Neural progenitor cell (in vitro differentiated cells): ENCODE measurements at regions not wholly inside any gene's neighbourhood (a gene's known extent, or its start where the extent isn't known, plus 50 kb on each side); places are given as distances from the start of the nearest gene placed in this dataset.

Experiments
- DNase-seq: peaks from one replicate; pipeline ENCODE4 v3.0.0-alpha.2; 2016; ENCODE audit warnings: low spot score
- H2AFZ ChIP-seq: fragments of 200-600 bp; sonication (generic); replicated peaks from 2 replicates; pipeline ENCODE4 v1.6.1; 2016; ENCODE audit warnings: antibody characterized with exemption
- H3F3A ChIP-seq: fragments of 200-600 bp; sonication (generic); 2 replicates; pipeline ENCODE4 v1.6.1; 2016; ENCODE audit warnings: antibody characterized with exemption, low read depth
- H3K27ac ChIP-seq: fragments of 200-600 bp; sonication (generic); 2 replicates; pipeline ENCODE4 v1.5.1; 2016; ENCODE audit warnings: mild to moderate bottlenecking
- H3K27me3 ChIP-seq: fragments of 200-600 bp; sonication (generic); 2 replicates; pipeline ENCODE4 v1.6.1; 2016; ENCODE audit warnings: mild to moderate bottlenecking, moderate library complexity
- H3K36me3 ChIP-seq: fragments of 200-600 bp; sonication (generic); 2 replicates; pipeline ENCODE4 v1.5.1; 2016
- H3K4me1 ChIP-seq: fragments of 200-600 bp; sonication (generic); 2 replicates; pipeline ENCODE4 v1.6.1; 2016; ENCODE audit warnings: mixed run types
- H3K4me2 ChIP-seq: fragments of 200-600 bp; sonication (generic); 2 replicates; pipeline ENCODE4 v1.6.1; 2016
- H3K4me3 ChIP-seq: fragments of 200-600 bp; sonication (generic); 2 replicates; pipeline ENCODE4 v1.5.1; 2016
- H3K79me2 ChIP-seq: fragments of 200-600 bp; sonication (generic); 2 replicates; pipeline ENCODE4 v1.6.1; 2016; ENCODE audit warnings: low read depth
- H3K9ac ChIP-seq: fragments of 200-600 bp; sonication (generic); 2 replicates; pipeline ENCODE4 v1.6.1; 2016
- H3K9me3 ChIP-seq: fragments of 200-600 bp; sonication (generic); 2 replicates; pipeline ENCODE4 v1.5.1; 2016; ENCODE audit warnings: low read depth
- H4K20me1 ChIP-seq: fragments of 200-600 bp; sonication (generic); 2 replicates; pipeline ENCODE4 v1.6.1; 2016; ENCODE audit warnings: low read depth
- H3K27ac Mint-ChIP-seq: 3 replicates; pipeline ENCODE4 v1.8.0; 2021; ENCODE audit warnings: mixed read lengths
- H3K27me3 Mint-ChIP-seq: 2 replicates; pipeline ENCODE4 v1.8.0; 2022; ENCODE audit warnings: low read depth, mild to moderate bottlenecking, inconsistent platforms, moderate library complexity, mixed read lengths; ENCODE audit not compliant: insufficient read depth
- H3K36me3 Mint-ChIP-seq: 3 replicates; pipeline ENCODE4 v1.8.0; 2021; ENCODE audit warnings: mixed read lengths
- H3K4me1 Mint-ChIP-seq: 3 replicates; pipeline ENCODE4 v1.8.0; 2021; ENCODE audit warnings: mixed read lengths
- H3K4me3 Mint-ChIP-seq: 3 replicates; pipeline ENCODE4 v1.8.0; 2021; ENCODE audit warnings: mild to moderate bottlenecking, moderate library complexity, mixed read lengths
- H3K9me3 Mint-ChIP-seq: 3 replicates; pipeline ENCODE4 v1.8.0; 2020; ENCODE audit warnings: mixed read lengths
- EZH2 ChIP-seq: fragments of 200-600 bp; sonication (generic); IDR thresholded peaks from 2 replicates; pipeline ENCODE4 v1.6.1; 2017; ENCODE audit warnings: antibody characterized with exemption, mild to moderate bottlenecking, moderate library complexity
- EZH2phosphoT487 ChIP-seq: fragments of 200-600 bp; sonication (generic); IDR thresholded peaks from 2 replicates; pipeline ENCODE4 v1.6.1; 2017; ENCODE audit warnings: antibody characterized with exemption
- TF ChIP-seq, protein P1 (sequence below): fragments of 200-600 bp; sonication (generic); IDR thresholded peaks from 2 replicates; pipeline ENCODE4 v1.5.1; 2017; ENCODE audit warnings: antibody characterized with exemption, mild to moderate bottlenecking

GRCh38 chr15:26374806-26375205 lies 398.1 kb downstream of the GABRB3 start:
- no peak for TF ChIP-seq EZH2phosphoT487
- no peak for TF ChIP-seq EZH2
- TF ChIP-seq, protein P1, sequence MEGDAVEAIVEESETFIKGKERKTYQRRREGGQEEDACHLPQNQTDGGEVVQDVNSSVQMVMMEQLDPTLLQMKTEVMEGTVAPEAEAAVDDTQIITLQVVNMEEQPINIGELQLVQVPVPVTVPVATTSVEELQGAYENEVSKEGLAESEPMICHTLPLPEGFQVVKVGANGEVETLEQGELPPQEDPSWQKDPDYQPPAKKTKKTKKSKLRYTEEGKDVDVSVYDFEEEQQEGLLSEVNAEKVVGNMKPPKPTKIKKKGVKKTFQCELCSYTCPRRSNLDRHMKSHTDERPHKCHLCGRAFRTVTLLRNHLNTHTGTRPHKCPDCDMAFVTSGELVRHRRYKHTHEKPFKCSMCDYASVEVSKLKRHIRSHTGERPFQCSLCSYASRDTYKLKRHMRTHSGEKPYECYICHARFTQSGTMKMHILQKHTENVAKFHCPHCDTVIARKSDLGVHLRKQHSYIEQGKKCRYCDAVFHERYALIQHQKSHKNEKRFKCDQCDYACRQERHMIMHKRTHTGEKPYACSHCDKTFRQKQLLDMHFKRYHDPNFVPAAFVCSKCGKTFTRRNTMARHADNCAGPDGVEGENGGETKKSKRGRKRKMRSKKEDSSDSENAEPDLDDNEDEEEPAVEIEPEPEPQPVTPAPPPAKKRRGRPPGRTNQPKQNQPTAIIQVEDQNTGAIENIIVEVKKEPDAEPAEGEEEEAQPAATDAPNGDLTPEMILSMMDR = no peak

DNA sequence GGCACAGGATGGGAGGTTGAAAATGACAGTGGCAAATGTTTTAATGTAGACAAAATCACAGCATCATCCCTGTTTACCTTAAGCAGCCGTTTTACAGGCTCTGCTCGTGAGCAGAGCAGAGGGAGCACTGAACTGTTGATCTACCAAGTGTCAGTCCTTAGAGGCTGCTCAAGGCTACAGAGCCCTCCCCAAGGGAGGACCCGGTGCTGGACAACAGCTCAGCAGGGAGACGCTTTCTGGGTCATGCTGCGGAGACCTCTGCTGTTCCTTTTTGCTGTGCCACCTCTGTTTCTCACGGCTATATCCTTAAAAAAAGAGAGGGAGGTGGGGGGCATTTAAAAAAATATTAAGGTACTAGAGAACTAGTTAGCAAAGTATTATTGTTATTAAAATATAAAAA lies 400.2 kb downstream of the GABRB3 start:
- H3K4me2 ChIP-seq = no peak overlapping the region
- H3K4me1 Mint-ChIP-seq = peaks cover 8% of the 10 kb centered on the region
- no peak overlapping the region for H3K9ac ChIP-seq
- peak; percentile 16 for DNase-seq
- no peak overlapping the region for H3K4me3 ChIP-seq
- TF ChIP-seq EZH2phosphoT487 = no peak
- TF ChIP-seq, protein P1 = no peak
- no peak for TF ChIP-seq EZH2
- no peaks in the 10 kb centered on the region for H3K27me3 ChIP-seq
- H3K79me2 ChIP-seq = no peaks in the 10 kb centered on the region
- no peak overlapping the region for H3K27ac Mint-ChIP-seq
- no peaks in the 10 kb centered on the region for H3K36me3 ChIP-seq
- no peak overlapping the region for H3K27ac ChIP-seq
- no peak overlapping the region for H3K4me3 Mint-ChIP-seq
- H4K20me1 ChIP-seq = no peaks in the 10 kb centered on the region
- peaks cover 20% of the 10 kb centered on the region for H3K9me3 Mint-ChIP-seq
- H3K36me3 Mint-ChIP-seq = peaks cover 2% of the 10 kb centered on the region
- peaks cover 5% of the 10 kb centered on the region for H3K27me3 Mint-ChIP-seq
- peaks cover 3% of the 10 kb centered on the region for H3K9me3 ChIP-seq
- no peaks in the 10 kb centered on the region for H3F3A ChIP-seq
- peaks cover 5% of the 10 kb centered on the region for H3K4me1 ChIP-seq
- H2AFZ ChIP-seq = no peak overlapping the region

More at GRCh38 chr15:26374806-26375205, 398.1 kb downstream of the GABRB3 start:
- H3K4me1 Mint-ChIP-seq = peaks cover 8% of the 10 kb centered on the region
- DNase-seq = no peak
- no peak overlapping the region for H3K4me3 ChIP-seq
- peaks cover 23% of the 10 kb centered on the region for H3K9me3 Mint-ChIP-seq
- no peaks in the 10 kb centered on the region for H3K79me2 ChIP-seq
- H3F3A ChIP-seq = no peaks in the 10 kb centered on the region
- no peak overlapping the region for H3K4me3 Mint-ChIP-seq
- H4K20me1 ChIP-seq = no peaks in the 10 kb centered on the region
- peaks cover 3% of the 10 kb centered on the region for H3K9me3 ChIP-seq
- peaks cover 5% of the 10 kb centered on the region for H3K4me1 ChIP-seq
- no peak overlapping the region for H3K27ac ChIP-seq
- no peak overlapping the region for H3K27ac Mint-ChIP-seq
- peaks cover 5% of the 10 kb centered on the region for H3K27me3 Mint-ChIP-seq
- H3K27me3 ChIP-seq = no peaks in the 10 kb centered on the region
- H3K4me2 ChIP-seq = no peak overlapping the region
- peaks cover 2% of the 10 kb centered on the region for H3K36me3 Mint-ChIP-seq
- no peaks in the 10 kb centered on the region for H3K36me3 ChIP-seq
- H3K9ac ChIP-seq = no peak overlapping the region
- H2AFZ ChIP-seq = no peak overlapping the region

GRCh38 chr15:26365077-26365476 lies 407.8 kb downstream of the GABRB3 start:
- no peak overlapping the region for H3K9ac ChIP-seq
- H3K27me3 ChIP-seq = no peaks in the 10 kb centered on the region
- H3F3A ChIP-seq = no peaks in the 10 kb centered on the region
- Mint-ChIP-seq H3K9me3 (peaks cover 5% of the 10 kb centered on the region), H3K4me3 (no peak overlapping the region), H3K27ac (no peak overlapping the region), H3K36me3 (no peaks in the 10 kb centered on the region), H3K27me3 (no peaks in the 10 kb centered on the region), H3K4me1 (no peaks in the 10 kb centered on the region)
- no peaks in the 10 kb centered on the region for H4K20me1 ChIP-seq
- H3K36me3 ChIP-seq = no peaks in the 10 kb centered on the region
- H3K9me3 ChIP-seq = no peaks in the 10 kb centered on the region
- TF ChIP-seq EZH2phosphoT487 = no peak
- no peak for DNase-seq
- no peak overlapping the region for H3K4me3 ChIP-seq
- H3K4me2 ChIP-seq = no peak overlapping the region
- no peak overlapping the region for H3K27ac ChIP-seq
- no peaks in the 10 kb centered on the region for H3K79me2 ChIP-seq
- no peaks in the 10 kb centered on the region for H3K4me1 ChIP-seq
- no peak overlapping the region for H2AFZ ChIP-seq

DNA sequence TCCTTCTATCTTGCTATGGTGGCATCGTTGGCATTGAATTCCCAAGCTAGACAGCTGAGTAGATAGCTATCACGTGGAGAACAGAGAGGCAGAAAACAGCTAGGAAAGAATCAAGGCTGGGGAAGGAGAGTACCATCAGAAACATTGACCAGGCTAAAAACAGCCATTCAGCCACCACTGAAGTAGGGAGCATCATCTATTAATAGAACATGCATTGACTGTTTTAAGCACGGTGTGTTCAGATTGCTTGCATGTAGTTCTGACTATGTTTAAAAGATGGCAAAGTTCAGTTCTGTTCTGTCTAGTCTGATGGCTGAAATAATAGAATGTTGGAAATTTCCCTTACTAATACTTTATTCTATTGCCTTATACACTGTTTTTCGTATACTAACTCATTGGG lies 413.0 kb downstream of the GABRB3 start:
- no peak overlapping the region for H3K4me2 ChIP-seq
- H3K4me1 Mint-ChIP-seq = peaks cover 13% of the 10 kb centered on the region
- no peak overlapping the region for H3K27ac Mint-ChIP-seq
- H3K9me3 Mint-ChIP-seq = peaks cover 5% of the 10 kb centered on the region
- no peaks in the 10 kb centered on the region for H3K27me3 Mint-ChIP-seq
- no peak for TF ChIP-seq EZH2
- TF ChIP-seq, protein P1 = no peak
- no peaks in the 10 kb centered on the region for H3K4me1 ChIP-seq
- H3K9me3 ChIP-seq = no peaks in the 10 kb centered on the region
- H3K27me3 ChIP-seq = no peaks in the 10 kb centered on the region
- DNase-seq = no peak
- no peak overlapping the region for H3K4me3 Mint-ChIP-seq
- H4K20me1 ChIP-seq = no peaks in the 10 kb centered on the region
- no peaks in the 10 kb centered on the region for H3F3A ChIP-seq
- H3K9ac ChIP-seq = no peak overlapping the region
- H3K27ac ChIP-seq = no peak overlapping the region
- H3K36me3 ChIP-seq = no peaks in the 10 kb centered on the region
- H2AFZ ChIP-seq = no peak overlapping the region
- no peak overlapping the region for H3K4me3 ChIP-seq
- no peaks in the 10 kb centered on the region for H3K79me2 ChIP-seq
- H3K36me3 Mint-ChIP-seq = no peaks in the 10 kb centered on the region
